AG04450 (cell line): ENCODE measurements at regions not wholly inside any gene's neighbourhood (a gene's known extent, or its start where the extent isn't known, plus 50 kb on each side); places are given as distances from the start of the nearest gene placed in this dataset.

Source experiments
- CTCF ChIA-PET: fragments of 300-600, 350-600 bp; formaldehyde crosslinking; extraction: SDS; loops from one replicate; lab custom pipeline; 2022; ENCODE audit warnings: antibody characterized with exemption, inconsistent platforms; lab: Charles Lee
- POLR2A ChIA-PET: fragments of 350-600 bp; formaldehyde crosslinking; extraction: SDS; loops from one replicate; lab custom pipeline; 2021; ENCODE audit warnings: antibody characterized with exemption, inconsistent platforms; lab: Yijun Ruan, JAX
- DNase-seq: peaks from one replicate; pipeline ENCODE4 v3.0.0-alpha.2; 2011; ENCODE audit warnings: low read depth, low spot score
- H3K27ac ChIP-seq: one replicate; pipeline ENCODE4 v1.5.1; 2012; ENCODE audit warnings: low read depth, low read length, control low read depth
- H3K27me3 ChIP-seq: one replicate; pipeline ENCODE4 v1.6.0; 2012; ENCODE audit warnings: low read length; ENCODE audit not compliant: control insufficient read depth, insufficient read depth
- H3K4me3 ChIP-seq: 2 replicates; pipeline ENCODE4 v1.5.1; 2011; ENCODE audit warnings: mild to moderate bottlenecking, low read depth, low read length, control low read depth
- H3K9me3 ChIP-seq: 2 replicates; pipeline ENCODE4 v1.5.1; 2012; ENCODE audit warnings: low read length; ENCODE audit not compliant: control insufficient read depth, insufficient read depth
- CTCF ChIP-seq: IDR thresholded peaks from 2 replicates; pipeline ENCODE4 v1.5.1; 2011; ENCODE audit warnings: low read depth, low read length, control low read depth, inconsistent platforms

- Histone ChIP-seq H3K27me3 (peaks cover 5% of the 10 kb centered on the region), H3K4me3 (no peak overlapping the region), H3K27ac (no peak overlapping the region), H3K9me3 (peaks cover 38% of the 10 kb centered on the region)
- ChIA-PET POLR2A (interaction anchor here (1.1 kb wide), 1 partner anchor 15 kb away, joined by 7 read pairs; no protein-coding TSS in a partner anchor), CTCF (interaction anchor here (0.6 kb wide), 1 partner anchor 15 kb away, joined by 3 read pairs; no protein-coding TSS in a partner anchor)
- TF ChIP-seq CTCF = no peak
- no peak for DNase-seq
Measured at GRCh38 chr12:124640056-124640455, 72.6 kb upstream of the NCOR2 start.

- Histone ChIP-seq H3K4me3 (no peak overlapping the region), H3K9me3 (peaks cover 41% of the 10 kb centered on the region), H3K27ac (no peak overlapping the region), H3K27me3 (peaks cover 2% of the 10 kb centered on the region)
- DNase-seq = no peak
- ChIA-PET POLR2A (no interaction called here), CTCF (no interaction called here)
- TF ChIP-seq CTCF = no peak
Measured at GRCh38 chr12:124639122-124639806, 71.9 kb upstream of the NCOR2 start.

GRCh38 chr12:124637581-124637981, 70.2 kb upstream of the NCOR2 start:
- no peak for DNase-seq
- TF ChIP-seq CTCF = no peak
- Histone ChIP-seq H3K4me3 (no peak overlapping the region), H3K27me3 (no peaks in the 10 kb centered on the region), H3K9me3 (peaks cover 41% of the 10 kb centered on the region), H3K27ac (no peak overlapping the region)
- CTCF ChIA-PET = interaction anchor here (0.9 kb wide), 1 partner anchor 129 kb away, joined by 3 read pairs; no protein-coding TSS in a partner anchor
- POLR2A ChIA-PET = no interaction called here

GRCh38 chr12:124637163-124637562, 69.8 kb upstream of the NCOR2 start:
- H3K9me3 ChIP-seq = peaks cover 41% of the 10 kb centered on the region
- H3K27ac ChIP-seq = no peak overlapping the region
- no peak overlapping the region for H3K4me3 ChIP-seq
- POLR2A ChIA-PET = no interaction called here
- CTCF ChIA-PET = no interaction called here
- TF ChIP-seq CTCF = no peak
- no peaks in the 10 kb centered on the region for H3K27me3 ChIP-seq
- no peak for DNase-seq
